Panc1 (cell line): ENCODE measurements at regions not wholly inside any gene's neighbourhood (a gene's known extent, or its start where the extent isn't known, plus 50 kb on each side); places are given as distances from the start of the nearest gene placed in this dataset.
A peak's percentile ranks its signal among the peaks of the same experiment; 100 is the strongest.

Experiments used
- ATAC-seq: fragments of 200-7000 bp; cut with Tn5 transposase; 2 replicates; pipeline ENCODE4 v1.9.1; 2020; ENCODE audit warnings: mild to moderate bottlenecking, moderate library complexity
- BruUV-seq: library from RNA; stranded (reverse); fragments of 400-500 nt; replicated peaks from 2 replicates; lab custom pipeline; 2021; lab: Mats Ljungman, UMichigan
- CTCF ChIA-PET: fragments of 300-600 bp; sonication (Branson Sonifier 250); formaldehyde crosslinking; loops from one replicate; lab custom pipeline; 2022; ENCODE audit warnings: antibody characterized with exemption; lab: Charles Lee
- POLR2A ChIA-PET: fragments of 300-600 bp; sonication (Branson Sonifier 250); formaldehyde crosslinking; loops from one replicate; lab custom pipeline; 2022; ENCODE audit warnings: antibody characterized with exemption; lab: Charles Lee
- DNase-seq: peaks from one replicate; pipeline ENCODE4 v3.0.0-alpha.2; 2010; ENCODE audit warnings: low read depth, low spot score
- H3K27ac ChIP-seq: 2 replicates; pipeline ENCODE4 v1.5.1; 2011; ENCODE audit warnings: mild to moderate bottlenecking, low read length, inconsistent platforms
- H3K27me3 ChIP-seq: fragments of 200-500 bp; sonication (Bioruptor generic); 2 replicates; pipeline ENCODE4 v1.6.0; 2014; ENCODE audit warnings: low read length, inconsistent platforms; ENCODE audit not compliant: control insufficient read depth, insufficient read depth
- H3K36me3 ChIP-seq: fragments of 200-500 bp; sonication (Bioruptor generic); 2 replicates; pipeline ENCODE4 v1.5.1; 2014; ENCODE audit warnings: inconsistent platforms, mild to moderate bottlenecking, low read length, moderate library complexity; ENCODE audit not compliant: control insufficient read depth, insufficient read depth
- H3K4me1 ChIP-seq: 2 replicates; pipeline ENCODE4 v1.5.1; 2011; ENCODE audit warnings: inconsistent platforms, mild to moderate bottlenecking, low read length, moderate library complexity; ENCODE audit not compliant: control insufficient read depth, insufficient read depth
- H3K4me3 ChIP-seq, 2 experiments: 2 replicates each; pipeline ENCODE4 v1.5.1; 2011 to 2012; ENCODE audit warnings: low read depth in 2 of 2, low read length in 2 of 2, mild to moderate bottlenecking in 2 of 2, inconsistent platforms in 1 of 2, moderate library complexity in 1 of 2
- H3K9me3 ChIP-seq: fragments of 200-500 bp; sonication (Bioruptor generic); 2 replicates; pipeline ENCODE4 v1.5.1; 2014; ENCODE audit warnings: low read depth, mild to moderate bottlenecking, inconsistent platforms, low read length, moderate library complexity; ENCODE audit not compliant: control insufficient read depth, insufficient read depth
- POLR2AphosphoS5 ChIP-seq: IDR thresholded peaks from 2 replicates; pipeline ENCODE4 v1.6.1; 2012; ENCODE audit warnings: mild to moderate bottlenecking, low read depth, low read length, moderate library complexity
- SIN3A ChIP-seq: IDR thresholded peaks from 2 replicates; pipeline ENCODE4 v1.6.1; 2012; ENCODE audit warnings: low read depth, mild to moderate bottlenecking, low read length, moderate library complexity, borderline replicate concordance; ENCODE audit not compliant: insufficient read depth
- TCF7L2 ChIP-seq: IDR thresholded peaks from 2 replicates; pipeline ENCODE4 v1.6.1; 2011; ENCODE audit warnings: mild to moderate bottlenecking, low read depth, low read length, inconsistent platforms
- in situ Hi-C: cut with HindIII; loops from 2 replicates; pipeline ENCODE4 v1.10.0; 2016; ENCODE audit warnings: low sequenced_read_pairs, low pct_unique_long_range_greater_than_20kb
- intact Hi-C: fragments of 100-400 bp; cut with micrococcal nuclease; formaldehyde crosslinking; loops from one replicate; pipeline ENCODE4 v1.10.0; 2022; ENCODE audit not compliant: unreplicated experiment
- TF ChIP-seq, protein P1 (sequence below): fragments of 450-650 bp; IDR thresholded peaks from 2 replicates; pipeline ENCODE4 v1.5.1; 2017; ENCODE audit warnings: mild to moderate bottlenecking
- TF ChIP-seq, protein P2 (sequence below), 2 experiments: IDR thresholded peaks; 2 replicates each; pipeline ENCODE4 v1.6.1; 2011 to 2012; ENCODE audit warnings: low read depth in 2 of 2, control low read depth in 1 of 2, low read length in 1 of 2, mild to moderate bottlenecking in 1 of 2, moderate library complexity in 1 of 2; ENCODE audit not compliant: insufficient read depth in 1 of 2

DNA sequence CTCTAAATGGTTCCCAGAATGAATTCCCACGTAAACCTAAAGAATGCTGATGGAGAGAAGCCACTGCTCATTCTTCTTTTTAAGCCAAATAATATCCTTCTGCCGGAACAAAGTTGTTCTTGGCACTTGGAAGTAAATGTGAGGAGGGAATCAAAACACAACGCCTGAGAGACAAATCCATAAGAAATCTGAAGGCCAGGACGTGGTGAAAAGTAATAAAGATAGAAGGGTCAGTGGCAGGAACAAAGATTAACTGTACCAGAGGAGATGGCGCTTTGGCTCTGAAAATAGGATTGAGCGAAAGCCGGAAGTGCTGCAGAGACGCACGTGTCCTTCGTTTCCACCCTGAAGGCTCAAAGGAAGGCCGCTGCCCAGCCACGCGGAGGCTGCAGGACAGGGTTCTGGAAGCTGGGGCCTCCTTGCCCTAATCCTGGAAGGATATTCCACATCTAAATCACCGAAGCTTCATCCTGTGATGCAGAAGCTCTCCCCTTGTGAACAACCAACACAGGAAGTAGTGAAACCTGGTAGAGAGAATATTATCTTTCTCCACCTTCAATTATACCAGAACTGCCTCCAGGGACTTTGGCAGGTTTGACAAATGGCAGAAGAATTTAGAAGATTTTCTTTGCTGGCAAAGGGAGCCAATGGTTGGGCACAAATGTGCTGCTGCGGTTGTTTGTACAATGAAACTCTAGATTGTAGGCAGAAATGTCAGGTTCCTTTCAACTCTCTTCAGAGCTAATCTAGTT lies 214.6 kb upstream of the SERP2 start:
- no peak for ATAC-seq
- BruUV-seq, result no TSS peak
- no peak overlapping the region for H3K4me3 ChIP-seq
- no peaks in the 10 kb centered on the region for H3K4me1 ChIP-seq
- intact Hi-C loops, result no loop called here
- in situ Hi-C loops, result no loop called here
- H3K27me3 ChIP-seq, result no peaks in the 10 kb centered on the region
- POLR2A ChIA-PET, result no interaction called here
- TF ChIP-seq TCF7L2, result no peak
- no peaks in the 10 kb centered on the region for H3K36me3 ChIP-seq
- CTCF ChIA-PET, result no interaction called here
- H3K9me3 ChIP-seq, result no peaks in the 10 kb centered on the region
- DNase-seq, result no peak
- H3K27ac ChIP-seq, result no peak overlapping the region

DNA sequence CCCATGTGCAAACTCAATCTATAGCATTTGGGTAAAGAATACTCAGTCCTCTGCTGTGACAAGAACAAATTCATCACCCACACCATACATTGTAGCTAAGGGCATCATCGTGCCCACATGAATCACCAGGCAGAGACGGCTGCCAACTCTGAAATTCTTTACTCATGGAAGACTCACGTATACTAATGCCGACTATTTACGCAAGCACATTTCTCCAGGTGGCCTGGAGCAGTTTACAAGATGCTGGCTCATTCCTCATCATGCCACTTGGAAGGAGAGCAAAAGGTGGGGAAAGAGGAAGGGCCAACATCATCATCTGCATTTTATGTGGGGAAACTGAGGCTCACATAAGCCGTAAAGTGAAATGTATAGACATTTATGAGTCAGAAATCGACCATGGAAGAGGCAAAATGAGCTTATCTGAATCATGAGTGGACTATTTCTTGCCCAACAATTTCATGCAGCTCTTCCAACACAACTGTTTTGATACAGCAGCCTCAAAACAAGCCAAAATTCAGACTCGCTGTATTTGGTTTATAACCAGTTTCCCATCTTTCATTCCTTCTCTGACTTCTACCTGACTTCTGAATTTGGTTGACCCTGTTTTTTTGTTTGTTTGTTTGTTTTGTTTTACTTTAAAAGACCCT lies 213.9 kb upstream of the SERP2 start:
- Histone ChIP-seq H3K4me3 (no peak overlapping the region), H3K27ac (no peak overlapping the region), H3K9me3 (no peaks in the 10 kb centered on the region), H3K4me1 (no peaks in the 10 kb centered on the region), H3K27me3 (no peaks in the 10 kb centered on the region), H3K36me3 (no peaks in the 10 kb centered on the region)
- in situ Hi-C loops, result no loop called here
- TF ChIP-seq POLR2AphosphoS5, result no peak
- no peak for TF ChIP-seq SIN3A
- TF ChIP-seq, protein P1, sequence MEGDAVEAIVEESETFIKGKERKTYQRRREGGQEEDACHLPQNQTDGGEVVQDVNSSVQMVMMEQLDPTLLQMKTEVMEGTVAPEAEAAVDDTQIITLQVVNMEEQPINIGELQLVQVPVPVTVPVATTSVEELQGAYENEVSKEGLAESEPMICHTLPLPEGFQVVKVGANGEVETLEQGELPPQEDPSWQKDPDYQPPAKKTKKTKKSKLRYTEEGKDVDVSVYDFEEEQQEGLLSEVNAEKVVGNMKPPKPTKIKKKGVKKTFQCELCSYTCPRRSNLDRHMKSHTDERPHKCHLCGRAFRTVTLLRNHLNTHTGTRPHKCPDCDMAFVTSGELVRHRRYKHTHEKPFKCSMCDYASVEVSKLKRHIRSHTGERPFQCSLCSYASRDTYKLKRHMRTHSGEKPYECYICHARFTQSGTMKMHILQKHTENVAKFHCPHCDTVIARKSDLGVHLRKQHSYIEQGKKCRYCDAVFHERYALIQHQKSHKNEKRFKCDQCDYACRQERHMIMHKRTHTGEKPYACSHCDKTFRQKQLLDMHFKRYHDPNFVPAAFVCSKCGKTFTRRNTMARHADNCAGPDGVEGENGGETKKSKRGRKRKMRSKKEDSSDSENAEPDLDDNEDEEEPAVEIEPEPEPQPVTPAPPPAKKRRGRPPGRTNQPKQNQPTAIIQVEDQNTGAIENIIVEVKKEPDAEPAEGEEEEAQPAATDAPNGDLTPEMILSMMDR, result no peak
- TF ChIP-seq, protein P2, sequence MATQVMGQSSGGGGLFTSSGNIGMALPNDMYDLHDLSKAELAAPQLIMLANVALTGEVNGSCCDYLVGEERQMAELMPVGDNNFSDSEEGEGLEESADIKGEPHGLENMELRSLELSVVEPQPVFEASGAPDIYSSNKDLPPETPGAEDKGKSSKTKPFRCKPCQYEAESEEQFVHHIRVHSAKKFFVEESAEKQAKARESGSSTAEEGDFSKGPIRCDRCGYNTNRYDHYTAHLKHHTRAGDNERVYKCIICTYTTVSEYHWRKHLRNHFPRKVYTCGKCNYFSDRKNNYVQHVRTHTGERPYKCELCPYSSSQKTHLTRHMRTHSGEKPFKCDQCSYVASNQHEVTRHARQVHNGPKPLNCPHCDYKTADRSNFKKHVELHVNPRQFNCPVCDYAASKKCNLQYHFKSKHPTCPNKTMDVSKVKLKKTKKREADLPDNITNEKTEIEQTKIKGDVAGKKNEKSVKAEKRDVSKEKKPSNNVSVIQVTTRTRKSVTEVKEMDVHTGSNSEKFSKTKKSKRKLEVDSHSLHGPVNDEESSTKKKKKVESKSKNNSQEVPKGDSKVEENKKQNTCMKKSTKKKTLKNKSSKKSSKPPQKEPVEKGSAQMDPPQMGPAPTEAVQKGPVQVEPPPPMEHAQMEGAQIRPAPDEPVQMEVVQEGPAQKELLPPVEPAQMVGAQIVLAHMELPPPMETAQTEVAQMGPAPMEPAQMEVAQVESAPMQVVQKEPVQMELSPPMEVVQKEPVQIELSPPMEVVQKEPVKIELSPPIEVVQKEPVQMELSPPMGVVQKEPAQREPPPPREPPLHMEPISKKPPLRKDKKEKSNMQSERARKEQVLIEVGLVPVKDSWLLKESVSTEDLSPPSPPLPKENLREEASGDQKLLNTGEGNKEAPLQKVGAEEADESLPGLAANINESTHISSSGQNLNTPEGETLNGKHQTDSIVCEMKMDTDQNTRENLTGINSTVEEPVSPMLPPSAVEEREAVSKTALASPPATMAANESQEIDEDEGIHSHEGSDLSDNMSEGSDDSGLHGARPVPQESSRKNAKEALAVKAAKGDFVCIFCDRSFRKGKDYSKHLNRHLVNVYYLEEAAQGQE (IDR thresholded peaks at IDR 0.05; ENCODE audit: insufficient read depth in 1 of 2, low read depth in 2 of 2, low read length in 1 of 2), result no peak
- no peak for TF ChIP-seq TCF7L2
- ChIA-PET POLR2A (no interaction called here), CTCF (no interaction called here)
- ATAC-seq (peak; percentile 69), DNase-seq (peak; percentile 58)
- intact Hi-C loops, result no loop called here
- no TSS peak for BruUV-seq

DNA sequence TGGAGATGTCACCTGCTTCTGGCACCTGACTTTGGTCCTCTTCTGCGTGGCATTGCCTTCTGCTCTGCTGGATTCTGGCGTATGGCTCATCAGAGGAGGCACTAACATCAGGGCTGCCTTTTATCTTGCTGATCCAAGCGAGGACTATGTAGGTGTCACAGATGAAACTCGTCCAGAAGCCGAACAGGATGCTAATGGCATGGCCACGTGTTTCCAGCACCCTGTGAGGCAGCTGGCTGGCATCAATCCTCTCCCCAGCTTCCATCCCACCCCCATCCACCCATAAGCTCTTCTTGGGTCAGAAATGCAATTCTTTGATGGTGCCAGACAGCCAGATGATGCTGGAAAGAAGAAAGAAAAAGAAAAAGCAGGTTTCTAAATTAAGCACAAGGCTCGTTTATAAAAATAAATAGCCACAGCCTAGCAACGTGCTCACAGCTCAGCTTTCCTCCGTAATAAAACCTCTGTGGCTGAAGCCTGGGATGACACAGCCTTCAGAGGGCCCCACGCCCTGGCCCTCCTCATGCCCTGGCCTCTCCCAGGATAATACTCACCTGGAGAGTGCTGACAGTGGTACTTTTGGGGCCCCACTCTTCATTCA lies 212.9 kb upstream of the SERP2 start:
- no peaks in the 10 kb centered on the region for H3K9me3 ChIP-seq
- H3K4me3 ChIP-seq, result no peak overlapping the region
- H3K27me3 ChIP-seq, result no peaks in the 10 kb centered on the region
- in situ Hi-C loops (no loop called here), intact Hi-C loops (no loop called here)
- no peaks in the 10 kb centered on the region for H3K36me3 ChIP-seq
- ATAC-seq (no peak), DNase-seq (no peak)
- BruUV-seq, result no TSS peak
- H3K4me1 ChIP-seq, result no peaks in the 10 kb centered on the region
- TF ChIP-seq, protein P1, result no peak
- TF ChIP-seq POLR2AphosphoS5, result no peak
- no peak for TF ChIP-seq SIN3A
- no peak for TF ChIP-seq TCF7L2
- TF ChIP-seq, protein P2 (IDR thresholded peaks at IDR 0.05; ENCODE audit: insufficient read depth in 1 of 2, low read depth in 2 of 2, low read length in 1 of 2), result no peak
- ChIA-PET CTCF (no interaction called here), POLR2A (no interaction called here)
- H3K27ac ChIP-seq, result no peak overlapping the region
